K562 (cell line): ENCODE measurements at regions not wholly inside any gene's neighbourhood (a gene's known extent, or its start where the extent isn't known, plus 50 kb on each side); places are given as distances from the start of the nearest gene placed in this dataset.

Experiments
- ATAC-seq: fragments of 200-7000 bp; cut with Tn5 transposase; 3 replicates; pipeline ENCODE4 v1.9.1; 2020; ENCODE audit warnings: moderate library complexity
- BruUV-seq: library from RNA; stranded (reverse); fragments of 400-500 nt; replicated peaks from 2 replicates; lab custom pipeline; 2021; lab: Mats Ljungman, UMichigan
- CTCF ChIA-PET: fragments of 300-600 bp; formaldehyde crosslinking; extraction: SDS; loops from one replicate; lab custom pipeline; 2021; ENCODE audit warnings: low intra/inter-chr PET ratio; lab: Yijun Ruan, JAX
- POLR2A ChIA-PET: fragments of 300-600, 350-650 bp; sonication (Branson Sonifier 250); formaldehyde crosslinking; extraction: SDS; loops from one replicate; lab custom pipeline; 2021; ENCODE audit warnings: antibody characterized with exemption, inconsistent platforms; lab: Yijun Ruan, JAX
- DNase-seq, 4 experiments: peaks; one replicate each; pipeline versions ENCODE4 v3.0.0 to v3.0.0-alpha.2; 2011 to 2018; ENCODE audit warnings: low spot score in 3 of 4, mixed read lengths in 3 of 4; ENCODE audit errors: extremely low read depth in 1 of 4
- FAIRE-seq: peaks from 2 replicates; lab custom pipeline; 2011; peaks lifted over from hg19 to GRCh38; lab: Jason Lieb, UNC
- H2AFZ ChIP-seq: 2 replicates; pipeline ENCODE4 v1.6.0; 2011; ENCODE audit warnings: low read depth, low read length, control low read depth, inconsistent platforms
- H3K27ac ChIP-seq: fragments of 200-600 bp; 3 replicates; pipeline ENCODE4 v1.8.0; 2011; ENCODE audit warnings: low read depth, mild to moderate bottlenecking, control low read depth, inconsistent platforms, low read length, moderate library complexity, mixed read lengths; ENCODE audit errors: extremely low read depth
- H3K27me3 ChIP-seq, 2 experiments: fragments of 300-600 bp in 1 of 2; 2 replicates in 1 of 2; 3 replicates in 1 of 2; pipeline versions ENCODE4 v1.6.0 to v1.8.0; 2011; ENCODE audit warnings: inconsistent platforms in 2 of 2, low read length in 2 of 2, mild to moderate bottlenecking in 1 of 2, mixed read lengths in 1 of 2, moderate library complexity in 1 of 2; ENCODE audit not compliant: control insufficient read depth in 2 of 2, insufficient read depth in 2 of 2
- H3K36me3 ChIP-seq: fragments of 300-600 bp; 3 replicates; pipeline ENCODE4 v1.8.0; 2011; ENCODE audit warnings: mild to moderate bottlenecking, low read length, inconsistent platforms; ENCODE audit not compliant: control insufficient read depth, insufficient read depth
- H3K4me1 ChIP-seq, 2 experiments: fragments of 200-600 bp in 1 of 2; replicated peaks in 1 of 2; 2 replicates in 1 of 2; 3 replicates in 1 of 2; pipeline versions ENCODE4 v1.5.1 to v1.8.0; 2011; ENCODE audit warnings: inconsistent platforms in 2 of 2, low read length in 2 of 2, mild to moderate bottlenecking in 1 of 2, mixed read lengths in 1 of 2, moderate library complexity in 1 of 2; ENCODE audit not compliant: control insufficient read depth in 2 of 2, insufficient read depth in 2 of 2
- H3K4me2 ChIP-seq: 2 replicates; pipeline ENCODE4 v1.6.1; 2011; ENCODE audit warnings: low read length, control low read depth, inconsistent platforms, mixed read lengths; ENCODE audit not compliant: insufficient read depth
- H3K4me3 ChIP-seq: fragments of 200-600 bp; sonication (generic), shearing (Covaris generic); 2 replicates; pipeline ENCODE4 v1.5.1; 2016; ENCODE audit warnings: control low read depth, inconsistent platforms
- H3K79me2 ChIP-seq: fragments of 200-600 bp; 3 replicates; pipeline ENCODE4 v1.8.0; 2011; ENCODE audit warnings: low read length, inconsistent platforms; ENCODE audit not compliant: control insufficient read depth, insufficient read depth
- H3K9ac ChIP-seq, 2 experiments: 2 replicates each; pipeline versions ENCODE4 v1.6.0 to v1.6.1; 2011; ENCODE audit warnings: low read depth in 2 of 2, low read length in 2 of 2, control low read depth in 1 of 2, inconsistent platforms in 1 of 2, mild to moderate bottlenecking in 1 of 2, mixed read lengths in 1 of 2; ENCODE audit not compliant: insufficient read depth in 1 of 2
- H3K9me1 ChIP-seq: one replicate; pipeline ENCODE4 v1.6.0; 2011; ENCODE audit warnings: inconsistent platforms, mild to moderate bottlenecking, low read length, moderate library complexity; ENCODE audit not compliant: control insufficient read depth, insufficient read depth
- H3K9me3 ChIP-seq: replicated peaks from 2 replicates; pipeline ENCODE4 v1.5.1; 2011; ENCODE audit warnings: low read depth, low read length, inconsistent platforms; ENCODE audit not compliant: control insufficient read depth, insufficient read depth
- H4K20me1 ChIP-seq: replicated peaks from 2 replicates; pipeline ENCODE4 v1.6.1; 2011; ENCODE audit warnings: low read length, inconsistent platforms, mixed read lengths; ENCODE audit not compliant: control insufficient read depth, insufficient read depth
- IFI16 ChIP-seq: fragments of 250-450 bp; sonication (Bioruptor Pico); IDR thresholded peaks from 2 replicates; pipeline ENCODE4 v2.1.2; 2022; ENCODE audit warnings: mild to moderate bottlenecking, inconsistent platforms
- KHSRP ChIP-seq: fragments of 450-650 bp; IDR thresholded peaks from 2 replicates; pipeline ENCODE4 v1.6.1; 2017
- NR4A1 ChIP-seq, 2 experiments: fragments of 250-450 bp in 1 of 2; fragments of 450-650 bp in 1 of 2; sonication (Bioruptor Pico) in 1 of 2; IDR thresholded peaks; 2 replicates each; pipeline versions ENCODE4 v1.4.0 to v1.6.1; 2016 to 2020; ENCODE audit warnings: mild to moderate bottlenecking in 2 of 2, missing compliant biosample characterization in 1 of 2, missing genetic modification characterization in 1 of 2, moderate library complexity in 1 of 2
- PKNOX1 ChIP-seq: fragments of 450-650 bp; IDR thresholded peaks from 2 replicates; pipeline ENCODE4 v1.6.1; 2016
- PRDM10 ChIP-seq: fragments of 450-650 bp; IDR thresholded peaks from 2 replicates; pipeline ENCODE4 v1.6.1; 2018; ENCODE audit not compliant: partially characterized antibody
- PYGO2 ChIP-seq: fragments of 450-650 bp; IDR thresholded peaks from 2 replicates; pipeline ENCODE4 v1.6.1; 2016; ENCODE audit warnings: mild to moderate bottlenecking, missing genetic modification characterization, moderate library complexity, missing compliant biosample characterization
- SRSF3 ChIP-seq: fragments of 200-400 bp; formaldehyde crosslinking; IDR thresholded peaks from 2 replicates; pipeline ENCODE4 v1.6.1; 2016; ENCODE audit warnings: mild to moderate bottlenecking, low read length, moderate library complexity; ENCODE audit not compliant: insufficient read depth
- TCF3 ChIP-seq: sonication (generic); formaldehyde crosslinking; IDR thresholded peaks from 2 replicates; pipeline ENCODE4 v1.4.0; 2020; ENCODE audit warnings: mild to moderate bottlenecking, missing genetic modification reagents
- ZKSCAN1 ChIP-seq: fragments of 150-350 bp; IDR thresholded peaks from 2 replicates; pipeline ENCODE4 v1.6.1; 2016; ENCODE audit warnings: low read depth, low read length
- ZNF143 ChIP-seq: sonication (generic); formaldehyde crosslinking; IDR thresholded peaks from 2 replicates; pipeline ENCODE4 v1.9.0; 2022; ENCODE audit warnings: mild to moderate bottlenecking, missing genetic modification reagents
- ZNF232 ChIP-seq: sonication (generic); formaldehyde crosslinking; IDR thresholded peaks from 2 replicates; pipeline ENCODE4 v1.8.0; 2022; ENCODE audit warnings: mild to moderate bottlenecking, missing genetic modification reagents
- ZSCAN32 ChIP-seq: fragments of 450-650 bp; formaldehyde crosslinking; IDR thresholded peaks from 2 replicates; pipeline ENCODE4 v1.4.0; 2020; ENCODE audit warnings: mild to moderate bottlenecking, moderate library complexity
- WGBS: fragments of 100-300 bp; shearing (Covaris generic); methylation state at CpG from one replicate; pipeline ENCODE4 v1.1.6; 2016; ENCODE audit warnings: low coverage, mixed read lengths; ENCODE audit not compliant: insufficient coverage; ENCODE audit errors: missing lambda C conversion rate; 5-methylcytosine and 5-hydroxymethylcytosine counted together
- in situ Hi-C: fragments of 300-500 bp; cut with MboI; formaldehyde crosslinking; loops from 4 replicates; pipeline ENCODE4 v1.15.0; 2018; ENCODE audit warnings: inconsistent platforms, mixed read lengths
- intact Hi-C: fragments of 100-400 bp; cut with micrococcal nuclease; formaldehyde crosslinking; loops from 2 replicates; pipeline ENCODE4 v1.14.2; 2022

- in situ Hi-C loops (no loop called here), intact Hi-C loops (no loop called here)
- no peaks in the 10 kb centered on the region for H3K9me3 ChIP-seq
Measured at GRCh38 chr12:127260531-127260930, 1006.4 kb upstream of the TMEM132C start.

GRCh38 chr12:127260999-127261398 lies 1006.0 kb upstream of the TMEM132C start:
- no peak for DNase-seq
- no peak overlapping the region for H3K9ac ChIP-seq
- no peaks in the 10 kb centered on the region for H4K20me1 ChIP-seq
- WGBS, result 5% methylated on average over 7 of the region's 7 CpGs
- H3K27me3 ChIP-seq, result peaks cover 5 to 6% of the 10 kb centered on the region in 2 experiments; a peak in 3 of 5 replicates
- no peaks in the 10 kb centered on the region for H3K36me3 ChIP-seq
- H3K4me2 ChIP-seq, result no peak overlapping the region
- no peak for FAIRE-seq
- no peaks in the 10 kb centered on the region for H3K9me1 ChIP-seq
- no TSS peak for BruUV-seq
- no peaks in the 10 kb centered on the region for H3K9me3 ChIP-seq
- ChIA-PET POLR2A (no interaction called here), CTCF (no interaction called here)
- H2AFZ ChIP-seq, result no peak overlapping the region; the same call in 1 of the 2 replicates
- H3K4me1 ChIP-seq, result no peaks in the 10 kb centered on the region
- H3K27ac ChIP-seq, result no peak overlapping the region
- no peak for ATAC-seq
- intact Hi-C loops, result no loop called here
- H3K79me2 ChIP-seq, result no peaks in the 10 kb centered on the region
- in situ Hi-C loops, result no loop called here
- no peak overlapping the region for H3K4me3 ChIP-seq
- no peak for TF ChIP-seq ZKSCAN1
- no peak for TF ChIP-seq PYGO2 (tag)
- no peak for TF ChIP-seq SRSF3
- no peak for TF ChIP-seq NR4A1 (CRISPR knock-in tag; IDR thresholded peaks at IDR 0.05)
- no peak for TF ChIP-seq NR4A1 (tag; IDR thresholded peaks at IDR 0.05)
- no peak for TF ChIP-seq PRDM10
- TF ChIP-seq KHSRP, result no peak

More at GRCh38 chr12:127260531-127260930, 1006.4 kb upstream of the TMEM132C start:
- ChIA-PET CTCF (no interaction called here), POLR2A (no interaction called here)
- H3K27ac ChIP-seq, result no peak overlapping the region
- no peak for FAIRE-seq
- no peaks in the 10 kb centered on the region for H3K4me1 ChIP-seq
- 0% methylated on average over 3 of the region's 3 CpGs for WGBS
- no peak overlapping the region for H3K4me3 ChIP-seq
- no peak for ATAC-seq
- TF ChIP-seq ZSCAN32 (CRISPR knock-in tag) (no peak), ZNF232 (no peak), ZNF143 (CRISPR knock-in tag) (no peak), TCF3 (no peak), PKNOX1 (no peak), IFI16 (CRISPR knock-in tag) (no peak)
- DNase-seq, result no peak
- peaks cover 5 to 6% of the 10 kb centered on the region in 2 experiments; a peak in 2 of 5 replicates for H3K27me3 ChIP-seq
- H4K20me1 ChIP-seq, result no peaks in the 10 kb centered on the region
- no peak overlapping the region; the same call in 1 of the 2 replicates for H2AFZ ChIP-seq
- no peaks in the 10 kb centered on the region for H3K9me1 ChIP-seq
- no peaks in the 10 kb centered on the region for H3K36me3 ChIP-seq
- H3K79me2 ChIP-seq, result no peaks in the 10 kb centered on the region
- no peak overlapping the region for H3K4me2 ChIP-seq
- no TSS peak for BruUV-seq
- no peak overlapping the region for H3K9ac ChIP-seq
